SK-N-MC (cell line): ENCODE measurements at regions not wholly inside any gene's neighbourhood (a gene's known extent, or its start where the extent isn't known, plus 50 kb on each side); places are given as distances from the start of the nearest gene placed in this dataset.

Source experiments
- EZH2 ChIP-seq: fragments of 200-600 bp; sonication (generic); IDR thresholded peaks from one replicate; pipeline ENCODE4 v1.6.1; 2017; ENCODE audit warnings: antibody characterized with exemption
- FOXP2 ChIP-seq: optimal IDR thresholded peaks from 2 replicates; pipeline ENCODE3; 2011; ENCODE audit warnings: mild to moderate bottlenecking, moderate library complexity; ENCODE audit not compliant: insufficient read depth; ENCODE audit errors: extremely low read length, control extremely low read depth
- POLR2AphosphoS5 ChIP-seq: IDR thresholded peaks from 2 replicates; pipeline ENCODE4 v1.6.1; 2012; ENCODE audit warnings: mild to moderate bottlenecking, low read depth, low read length, borderline replicate concordance

- TF ChIP-seq POLR2AphosphoS5 (no peak), EZH2 (no peak), FOXP2 (no peak)
These were observed 462.8 kb upstream of the LRRC7 start for GRCh38 chr1:69104894-69105293.
